PC-3 (cell line): ENCODE measurements at regions not wholly inside any gene's neighbourhood (a gene's known extent, or its start where the extent isn't known, plus 50 kb on each side); places are given as distances from the start of the nearest gene placed in this dataset.

ENCODE experiments used
- CTCF ChIP-seq: fragments of 300-600 bp; sonication (generic); conservative IDR thresholded peaks from 2 replicates; pipeline ENCODE4 v1.5.1; 2017; ENCODE audit warnings: antibody characterized with exemption, low read depth, mild to moderate bottlenecking, low read length
- EZH2 ChIP-seq: fragments of 300-600 bp; sonication (generic); IDR thresholded peaks from one replicate; pipeline ENCODE4 v1.6.1; 2017; ENCODE audit warnings: antibody characterized with exemption, mild to moderate bottlenecking, low read length; ENCODE audit not compliant: unreplicated experiment

GRCh38 chr2:2960441-2961133 is 417.0 kb downstream of the EIPR1 start:
- no peak for TF ChIP-seq EZH2
- no peak for TF ChIP-seq CTCF
